ENCODE measurements at regions not wholly inside any gene's neighbourhood (a gene's known extent, or its start where the extent isn't known, plus 50 kb on each side); places are given as distances from the start of the nearest gene placed in this dataset.

- DNase-seq (no peak), ATAC-seq (ENCODE audit: insufficient read depth, low FRiP score) (no peak)
- Histone ChIP-seq H3K4me1 (ENCODE audit: control insufficient read depth in 5 of 5, insufficient read depth in 5 of 5, low read length in 5 of 5) (no peaks in the 10 kb centered on the region), H3K36me3 (ENCODE audit: control insufficient read depth in 4 of 4, insufficient read depth in 4 of 4, low read length in 4 of 4) (no peaks in the 10 kb centered on the region), H3K4me3 (no peak overlapping the region), H3K9ac (ENCODE audit: insufficient read depth in 1 of 2, low read length in 2 of 2) (no peak overlapping the region), H3K27me3 (ENCODE audit: control insufficient read depth in 3 of 3, insufficient read depth in 3 of 3, low read length in 2 of 3) (no peaks in the 10 kb centered on the region), H3K27ac (ENCODE audit: low read depth in 1 of 2, low read length in 1 of 2) (no peak overlapping the region), H3K9me3 (ENCODE audit: control insufficient read depth in 4 of 4, insufficient read depth in 3 of 4, low read length in 3 of 4) (peaks cover 0 to 4% (median 0%) of the 10 kb centered on the region in 4 donors)
- TF ChIP-seq CTCF (IDR thresholded peaks at IDR 0.05; ENCODE audit: control extremely low read depth, extremely low read depth), result no peak
- WGBS, 2 donors, result 89 to 100% methylated on average over 1 of the region's 1 CpG
Observed at GRCh38 chr3:181075098-181075497, 85.6 kb upstream of the DNAJC19 start.

GRCh38 chr3:181066143-181067087 is 76.9 kb upstream of the DNAJC19 start:
- H3K4me1 ChIP-seq (ENCODE audit: control insufficient read depth in 5 of 5, insufficient read depth in 5 of 5, low read length in 5 of 5), result no peaks in the 10 kb centered on the region
- H3K36me3 ChIP-seq (ENCODE audit: control insufficient read depth in 4 of 4, insufficient read depth in 4 of 4, low read length in 4 of 4), result no peaks in the 10 kb centered on the region
- no peak overlapping the region for H3K9ac ChIP-seq (ENCODE audit: insufficient read depth in 1 of 2, low read length in 2 of 2)
- no peaks in the 10 kb centered on the region for H3K27me3 ChIP-seq (ENCODE audit: control insufficient read depth in 3 of 3, insufficient read depth in 3 of 3, low read length in 2 of 3)
- H3K4me3 ChIP-seq, result no peak overlapping the region
- 71 to 79% methylated on average over 4 of the region's 4 CpGs for WGBS, 2 donors
- no peaks in the 10 kb centered on the region for H3K9me3 ChIP-seq (ENCODE audit: control insufficient read depth in 4 of 4, insufficient read depth in 3 of 4, low read length in 3 of 4)
- no peak for TF ChIP-seq CTCF (IDR thresholded peaks at IDR 0.05; ENCODE audit: control extremely low read depth, extremely low read depth)
- DNase-seq (no peak), ATAC-seq (ENCODE audit: insufficient read depth, low FRiP score) (no peak)
- H3K27ac ChIP-seq (ENCODE audit: low read depth in 1 of 2, low read length in 1 of 2), result no peak overlapping the region

GRCh38 chr3:181056136-181056732 is 66.7 kb upstream of the DNAJC19 start:
- H3K27me3 ChIP-seq (ENCODE audit: control insufficient read depth in 3 of 3, insufficient read depth in 3 of 3, low read length in 2 of 3), result no peaks in the 10 kb centered on the region
- WGBS, 2 donors, result 74 to 83% methylated on average over 4 of the region's 4 CpGs
- ATAC-seq (ENCODE audit: insufficient read depth, low FRiP score), result no peak
- no peak overlapping the region for H3K9ac ChIP-seq (ENCODE audit: insufficient read depth in 1 of 2, low read length in 2 of 2)
- H3K36me3 ChIP-seq (ENCODE audit: control insufficient read depth in 4 of 4, insufficient read depth in 4 of 4, low read length in 4 of 4), result no peaks in the 10 kb centered on the region
- no peaks in the 10 kb centered on the region for H3K9me3 ChIP-seq (ENCODE audit: control insufficient read depth in 4 of 4, insufficient read depth in 3 of 4, low read length in 3 of 4)
- DNase-seq, result no peak
- no peak overlapping the region for H3K27ac ChIP-seq (ENCODE audit: low read depth in 1 of 2, low read length in 1 of 2)
- no peak for TF ChIP-seq CTCF (IDR thresholded peaks at IDR 0.05; ENCODE audit: control extremely low read depth, extremely low read depth)
- H3K4me1 ChIP-seq (ENCODE audit: control insufficient read depth in 5 of 5, insufficient read depth in 5 of 5, low read length in 5 of 5), result no peaks in the 10 kb centered on the region
- H3K4me3 ChIP-seq, result no peak overlapping the region

Measured in lung (tissue), 11 donors.